H1 (cell line): ENCODE measurements at regions not wholly inside any gene's neighbourhood (a gene's known extent, or its start where the extent isn't known, plus 50 kb on each side); places are given as distances from the start of the nearest gene placed in this dataset.

Experiments used
- BRCA1 ChIP-seq: IDR thresholded peaks from 2 replicates; pipeline ENCODE4 v1.6.1; 2012; ENCODE audit warnings: low read depth, low read length, improper control_type of control experiment
- CTCF ChIP-seq, 3 experiments: IDR thresholded peaks; 1 replicate in 2 of 3; 2 replicates in 1 of 3; pipeline versions ENCODE4 v1.5.1 to v1.6.1; 2011; ENCODE audit warnings: low read length in 3 of 3, mild to moderate bottlenecking in 3 of 3, inconsistent platforms in 2 of 3, low read depth in 1 of 3, moderate library complexity in 1 of 3; ENCODE audit not compliant: insufficient read depth in 1 of 3; ENCODE audit errors: control extremely low read depth in 1 of 3
- EZH2 ChIP-seq: fragments of 200-600 bp; sonication (generic); IDR thresholded peaks from 2 replicates; pipeline ENCODE4 v1.7.1; 2012; ENCODE audit warnings: low read depth, mild to moderate bottlenecking, moderate library complexity, low read length, inconsistent platforms; ENCODE audit not compliant: severe bottlenecking
- HDAC6 ChIP-seq: IDR thresholded peaks from one replicate; pipeline ENCODE4 v1.7.1; 2012; ENCODE audit warnings: low read depth, mild to moderate bottlenecking, inconsistent platforms, low read length, moderate library complexity
- MAX ChIP-seq: IDR thresholded peaks from 2 replicates; pipeline ENCODE4 v1.6.1; 2012; ENCODE audit warnings: inconsistent platforms
- POLR2AphosphoS5 ChIP-seq: IDR thresholded peaks from 2 replicates; pipeline ENCODE4 v1.6.1; 2011; ENCODE audit warnings: low read depth, low read length
- RNF2 ChIP-seq: fragments of 200-900, 300-1000 bp; sonication (generic); IDR thresholded peaks from 2 replicates; pipeline ENCODE4 v1.7.1; 2016; ENCODE audit warnings: borderline replicate concordance, low read depth, mild to moderate bottlenecking, antibody characterized with exemption, low read length; ENCODE audit not compliant: poor library complexity, severe bottlenecking; ENCODE audit errors: missing control alignments
- SP1 ChIP-seq: IDR thresholded peaks from 2 replicates; pipeline ENCODE4 v1.6.1; 2011; ENCODE audit warnings: low read depth, low read length
- TAF1 ChIP-seq: IDR thresholded peaks from 2 replicates; pipeline ENCODE4 v1.6.1; 2011; ENCODE audit warnings: mild to moderate bottlenecking, low read depth, low read length
- TAF7 ChIP-seq: optimal IDR thresholded peaks from 2 replicates; pipeline ENCODE3; 2011; ENCODE audit warnings: low read depth, mild to moderate bottlenecking, inconsistent platforms, low read length, moderate library complexity, borderline replicate concordance
- YY1 ChIP-seq: IDR thresholded peaks from 2 replicates; pipeline ENCODE4 v1.6.1; 2011; ENCODE audit warnings: low read depth, mild to moderate bottlenecking, low read length

DNA sequence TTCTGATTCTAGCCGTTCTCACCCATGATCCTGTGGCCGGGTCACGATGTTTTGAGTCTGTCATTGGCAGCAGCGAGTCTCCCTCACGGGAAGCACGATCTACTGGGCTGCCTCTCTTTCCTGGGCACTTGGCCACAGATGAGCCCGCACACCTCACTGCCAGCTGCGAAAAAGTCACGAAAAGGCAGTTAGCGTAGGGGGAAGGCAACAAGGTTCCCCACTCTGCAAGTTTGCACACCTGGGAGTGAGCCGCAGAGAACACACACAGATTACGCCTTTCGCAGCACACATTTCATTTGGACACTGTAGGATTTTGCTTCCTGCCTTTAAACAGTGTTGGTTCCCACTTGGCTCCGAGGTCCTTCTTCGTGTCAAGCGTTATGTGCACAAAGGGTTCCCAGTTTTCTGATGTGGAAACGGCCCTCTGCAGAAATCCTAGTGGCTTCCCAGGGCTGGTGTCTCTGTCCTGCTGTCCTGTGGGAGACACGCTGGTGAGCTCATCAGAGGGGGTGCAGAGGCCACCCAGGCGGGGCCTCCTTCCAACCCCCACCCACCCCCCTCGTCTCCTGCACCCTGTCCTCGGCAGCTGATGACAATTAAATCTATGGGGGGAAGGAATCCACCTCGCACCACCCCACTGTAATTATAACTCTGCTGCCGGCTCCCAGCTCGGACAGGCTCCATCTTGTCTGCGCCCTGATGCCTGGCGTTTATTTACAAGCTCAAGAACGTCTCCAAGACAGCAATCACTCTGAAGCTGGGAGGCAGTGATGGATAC, 157.3 kb upstream of the SALL3 start:
- TF ChIP-seq CTCF (IDR thresholded peaks at IDR 0.05; ENCODE audit: control extremely low read depth in 1 of 3, insufficient read depth in 1 of 3, low read depth in 1 of 3, low read length in 3 of 3) (no peak), YY1 (no peak), TAF1 (no peak), POLR2AphosphoS5 (no peak), EZH2 (no peak), BRCA1 (no peak), RNF2 (no peak), SP1 (no peak), TAF7 (no peak), HDAC6 (no peak), MAX (no peak)
